ENCODE measurements at regions not wholly inside any gene's neighbourhood (a gene's known extent, or its start where the extent isn't known, plus 50 kb on each side); places are given as distances from the start of the nearest gene placed in this dataset.

DNA sequence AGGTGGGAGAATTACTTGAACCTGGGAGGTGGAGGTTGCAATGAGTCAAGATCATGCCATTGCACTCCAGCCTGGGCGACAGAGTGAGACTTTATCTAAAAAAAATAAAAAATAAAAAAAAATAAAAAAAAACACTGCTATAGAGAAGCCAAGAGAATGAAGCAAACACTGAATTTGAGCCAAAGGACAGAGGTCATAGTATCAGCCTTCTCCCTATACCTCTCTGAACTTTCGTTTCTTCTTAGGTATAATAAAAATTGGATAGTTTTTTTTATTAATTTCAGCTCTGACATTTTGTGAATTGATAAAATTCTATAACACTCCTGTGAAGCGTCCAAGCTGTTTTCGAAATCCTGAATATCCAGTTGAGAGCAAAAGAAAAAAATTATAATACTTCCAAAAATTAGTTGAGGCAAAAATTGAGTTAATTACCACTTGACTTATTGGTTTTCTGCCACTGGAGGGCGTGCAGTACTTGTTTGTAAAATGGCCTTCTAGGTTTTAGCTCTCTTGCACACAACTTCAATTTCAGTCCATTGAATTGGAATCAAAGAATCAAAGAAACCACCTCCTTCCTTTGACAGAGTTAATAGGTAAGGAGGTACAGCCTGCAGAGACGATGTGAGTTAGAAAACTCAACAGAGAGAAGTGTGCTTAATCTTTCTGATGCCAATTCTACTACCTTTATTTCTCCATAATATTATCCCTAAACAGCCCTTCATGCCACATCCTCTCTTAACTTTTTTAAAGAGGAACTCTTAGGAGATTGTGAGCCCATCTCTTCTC, 143.2 kb downstream of the BBOX1 start:
- peaks cover 3% of the 10 kb centered on the region; the same call in 1 of the 2 replicates for H3K27me3 Mint-ChIP-seq (ENCODE audit: insufficient read depth)
- H3K36me3 Mint-ChIP-seq (ENCODE audit: low read depth): no peaks in the 10 kb centered on the region
- peaks cover 24% of the 10 kb centered on the region for H3K4me1 Mint-ChIP-seq (ENCODE audit: low read depth)
- H3K4me3 Mint-ChIP-seq: no peak overlapping the region
- DNase-seq: peak; percentile 65
- H3K27ac Mint-ChIP-seq: peak overlapping the region; percentile 46; the same call in 1 of the 2 replicates
- no peaks in the 10 kb centered on the region for H3K9me3 Mint-ChIP-seq
- TF ChIP-seq CTCF (IDR thresholded peaks at IDR 0.05): peak; percentile 95

GRCh38 chr11:27179334-27179733, 138.7 kb downstream of the BBOX1 start:
- Mint-ChIP-seq H3K27ac (no peak overlapping the region), H3K9me3 (no peaks in the 10 kb centered on the region), H3K4me1 (ENCODE audit: low read depth) (peaks cover 6% of the 10 kb centered on the region), H3K36me3 (ENCODE audit: low read depth) (no peaks in the 10 kb centered on the region), H3K4me3 (no peak overlapping the region), H3K27me3 (ENCODE audit: insufficient read depth) (peaks cover 11% of the 10 kb centered on the region)
- TF ChIP-seq CTCF (IDR thresholded peaks at IDR 0.05): no peak
- no peak for DNase-seq

GRCh38 chr11:27178859-27179258, 138.2 kb downstream of the BBOX1 start:
- no peak overlapping the region for H3K4me3 Mint-ChIP-seq
- no peak for TF ChIP-seq CTCF (IDR thresholded peaks at IDR 0.05)
- peaks cover 15% of the 10 kb centered on the region for H3K27me3 Mint-ChIP-seq (ENCODE audit: insufficient read depth)
- no peaks in the 10 kb centered on the region for H3K9me3 Mint-ChIP-seq
- H3K36me3 Mint-ChIP-seq (ENCODE audit: low read depth): no peaks in the 10 kb centered on the region
- no peak for DNase-seq
- H3K27ac Mint-ChIP-seq: no peak overlapping the region
- peaks cover 1% of the 10 kb centered on the region for H3K4me1 Mint-ChIP-seq (ENCODE audit: low read depth)
